H1 (cell line): ENCODE measurements at regions not wholly inside any gene's neighbourhood (a gene's known extent, or its start where the extent isn't known, plus 50 kb on each side); places are given as distances from the start of the nearest gene placed in this dataset.
A peak's percentile ranks its signal among the peaks of the same experiment; 100 is the strongest.

Experiments
- CTCF ChIA-PET: fragments of 300-600 bp; sonication (Branson Sonifier 250); formaldehyde crosslinking; loops from one replicate; lab custom pipeline; 2021; ENCODE audit not compliant: partially characterized antibody; lab: Charles Lee
- POLR2A ChIA-PET: fragments of 300-600 bp; sonication (Branson Sonifier 250); formaldehyde crosslinking; loops from one replicate; lab custom pipeline; 2021; ENCODE audit warnings: inconsistent platforms; ENCODE audit not compliant: partially characterized antibody; lab: Charles Lee
- DNase-seq, 2 experiments: peaks; one replicate each; pipeline versions ENCODE4 v3.0.0 to v3.0.0-alpha.2; 2010 to 2022; ENCODE audit warnings: low spot score in 2 of 2, low read depth in 1 of 2, mixed read lengths in 1 of 2
- FAIRE-seq: peaks from 2 replicates; lab custom pipeline; 2011; peaks lifted over from hg19 to GRCh38; lab: Jason Lieb, UNC
- H2AFZ ChIP-seq: 2 replicates; pipeline ENCODE4 v1.8.1; 2012; ENCODE audit warnings: low read length, inconsistent platforms
- H2AK5ac ChIP-seq: 2 replicates; pipeline ENCODE4 v1.6.1; 2013; ENCODE audit warnings: low read depth, low read length
- H2BK120ac ChIP-seq: replicated peaks from 2 replicates; pipeline ENCODE3; 2013; ENCODE audit warnings: low read depth, low read length, inconsistent platforms
- H2BK12ac ChIP-seq: 2 replicates; pipeline ENCODE4 v1.6.1; 2013; ENCODE audit warnings: low read depth, low read length
- H2BK15ac ChIP-seq: 2 replicates; pipeline ENCODE4 v1.6.1; 2013; ENCODE audit warnings: low read length
- H2BK20ac ChIP-seq: 2 replicates; pipeline ENCODE4 v1.6.1; 2013; ENCODE audit warnings: low read length
- H2BK5ac ChIP-seq: 2 replicates; pipeline ENCODE4 v1.6.1; 2013; ENCODE audit warnings: low read depth, low read length
- H3K14ac ChIP-seq: 2 replicates; pipeline ENCODE4 v1.6.1; 2013; ENCODE audit warnings: inconsistent platforms; ENCODE audit not compliant: insufficient read length
- H3K18ac ChIP-seq: 2 replicates; pipeline ENCODE4 v1.6.1; 2013; ENCODE audit warnings: low read length; ENCODE audit errors: extremely low read depth
- H3K23ac ChIP-seq: 2 replicates; pipeline ENCODE4 v1.6.1; 2013; ENCODE audit warnings: inconsistent platforms; ENCODE audit not compliant: insufficient read length
- H3K23me2 ChIP-seq: 2 replicates; pipeline ENCODE4 v1.6.1; 2013; ENCODE audit warnings: low read depth, low read length
- H3K27ac ChIP-seq: 2 replicates; pipeline ENCODE4 v1.6.1; 2011; ENCODE audit warnings: low read depth, low read length, inconsistent platforms
- H3K27me3 ChIP-seq, 4 experiments: replicated peaks in 1 of 4; 1 replicate in 1 of 4; 2 replicates in 3 of 4; pipeline versions ENCODE4 v1.6.1 to v1.8.1; 2011 to 2013; ENCODE audit warnings: low read length in 3 of 4, mild to moderate bottlenecking in 3 of 4, inconsistent platforms in 2 of 4, mixed read lengths in 2 of 4, moderate library complexity in 1 of 4; ENCODE audit not compliant: control insufficient read depth in 3 of 4, insufficient read depth in 3 of 4; ENCODE audit errors: extremely low read depth in 1 of 4
- H3K36me3 ChIP-seq, 4 experiments: 2 replicates each; pipeline versions ENCODE4 v1.6.1 to v1.8.1; 2011 to 2013; ENCODE audit warnings: mild to moderate bottlenecking in 4 of 4, low read length in 3 of 4, moderate library complexity in 2 of 4, control low read depth in 1 of 4, inconsistent platforms in 1 of 4; ENCODE audit not compliant: insufficient read depth in 4 of 4, control insufficient read depth in 2 of 4
- H3K4ac ChIP-seq: replicated peaks from 2 replicates; pipeline ENCODE3; 2013; ENCODE audit warnings: low read length, low read depth, mixed read lengths, inconsistent platforms; ENCODE audit not compliant: insufficient read length
- H3K4me1 ChIP-seq, 4 experiments: replicated peaks in 1 of 4; 1 replicate in 1 of 4; 2 replicates in 3 of 4; pipeline versions ENCODE4 v1.6.1 to v1.8.1; 2011 to 2013; ENCODE audit warnings: low read length in 3 of 4, inconsistent platforms in 2 of 4, mixed read lengths in 1 of 4; ENCODE audit not compliant: insufficient read depth in 4 of 4, control insufficient read depth in 3 of 4
- H3K4me2 ChIP-seq, 2 experiments: 2 replicates each; pipeline versions ENCODE4 v1.6.1 to v1.8.1; 2011 to 2013; ENCODE audit warnings: low read depth in 2 of 2, low read length in 2 of 2, control low read depth in 1 of 2, inconsistent platforms in 1 of 2, mild to moderate bottlenecking in 1 of 2; ENCODE audit not compliant: insufficient read depth in 1 of 2
- H3K4me3 ChIP-seq, 4 experiments: fragments of 200-600, 300-600 bp in 1 of 4; sonication (generic), shearing (Covaris generic), sonication (Bioruptor Twin) in 1 of 4; 2 replicates each; pipeline versions ENCODE4 v1.5.1 to v1.8.1; 2011 to 2016; ENCODE audit warnings: low read length in 4 of 4, low read depth in 3 of 4, control low read depth in 2 of 4, inconsistent platforms in 2 of 4, mild to moderate bottlenecking in 2 of 4, mixed read lengths in 1 of 4, moderate library complexity in 1 of 4; ENCODE audit not compliant: insufficient read depth in 2 of 4; ENCODE audit errors: extremely low read depth in 1 of 4
- H3K56ac ChIP-seq: replicated peaks from 2 replicates; pipeline ENCODE3; 2013; ENCODE audit warnings: low read depth, mild to moderate bottlenecking, mixed read lengths, low read length, inconsistent platforms; ENCODE audit not compliant: insufficient read length
- H3K79me1 ChIP-seq: 2 replicates; pipeline ENCODE4 v1.6.1; 2013; ENCODE audit warnings: low read depth, low read length, control low read depth
- H3K79me2 ChIP-seq, 2 experiments: 2 replicates each; pipeline versions ENCODE4 v1.6.1 to v1.8.1; 2012 to 2013; ENCODE audit warnings: low read length in 2 of 2, mild to moderate bottlenecking in 2 of 2, inconsistent platforms in 1 of 2; ENCODE audit not compliant: insufficient read depth in 2 of 2, control insufficient read depth in 1 of 2
- H3K9ac ChIP-seq, 4 experiments: replicated peaks in 1 of 4; 1 replicate in 1 of 4; 2 replicates in 3 of 4; pipeline versions ENCODE4 v1.6.1 to v1.8.1; 2011 to 2013; ENCODE audit warnings: low read depth in 3 of 4, low read length in 3 of 4, control low read depth in 2 of 4, mild to moderate bottlenecking in 2 of 4, moderate library complexity in 2 of 4, inconsistent platforms in 1 of 4; ENCODE audit errors: extremely low read depth in 1 of 4
- H3K9me3 ChIP-seq, 2 experiments: 2 replicates each; pipeline versions ENCODE4 v1.6.1 to v1.8.1; 2012 to 2013; ENCODE audit warnings: mild to moderate bottlenecking in 2 of 2, moderate library complexity in 2 of 2, control low read depth in 1 of 2, inconsistent platforms in 1 of 2, low read depth in 1 of 2, low read length in 1 of 2, mixed read lengths in 1 of 2; ENCODE audit not compliant: insufficient read depth in 2 of 2
- H4K20me1 ChIP-seq, 2 experiments: replicated peaks in 1 of 2; 2 replicates each; pipeline versions ENCODE3 to v1.8.1; 2011 to 2013; ENCODE audit warnings: inconsistent platforms in 2 of 2, low read length in 2 of 2, mild to moderate bottlenecking in 1 of 2; ENCODE audit not compliant: insufficient read depth in 2 of 2, control insufficient read depth in 1 of 2
- H4K5ac ChIP-seq: 2 replicates; pipeline ENCODE4 v1.6.1; 2013; ENCODE audit warnings: low read length, low read depth, mixed read lengths, inconsistent platforms; ENCODE audit not compliant: insufficient read length
- H4K8ac ChIP-seq: 2 replicates; pipeline ENCODE4 v1.8.0; 2013; ENCODE audit warnings: mild to moderate bottlenecking, moderate library complexity, low read length, inconsistent platforms; ENCODE audit not compliant: insufficient read depth; ENCODE audit errors: extremely low read depth
- H4K91ac ChIP-seq: replicated peaks from 2 replicates; pipeline ENCODE3; 2013; ENCODE audit warnings: low read length, mixed read lengths, inconsistent platforms; ENCODE audit not compliant: insufficient read length
- CTCF ChIP-seq, 3 experiments: IDR thresholded peaks; 1 replicate in 2 of 3; 2 replicates in 1 of 3; pipeline versions ENCODE4 v1.5.1 to v1.6.1; 2011; ENCODE audit warnings: low read length in 3 of 3, mild to moderate bottlenecking in 3 of 3, inconsistent platforms in 2 of 3, low read depth in 1 of 3, moderate library complexity in 1 of 3; ENCODE audit not compliant: insufficient read depth in 1 of 3; ENCODE audit errors: control extremely low read depth in 1 of 3
- RBBP5 ChIP-seq: IDR thresholded peaks from 2 replicates; pipeline ENCODE4 v1.7.1; 2012; ENCODE audit warnings: low read depth, mild to moderate bottlenecking, inconsistent platforms, low read length, moderate library complexity, borderline replicate concordance
- SIN3A ChIP-seq, 2 experiments: IDR thresholded peaks in 1 of 2; conservative IDR thresholded peaks in 1 of 2; 2 replicates each; pipeline ENCODE4 v1.6.1; 2011 to 2012; ENCODE audit warnings: low read length in 2 of 2, improper control_type of control experiment in 1 of 2, low read depth in 1 of 2, mild to moderate bottlenecking in 1 of 2
- whole genome bisulfite sequencing, 2 experiments: shearing (Covaris generic) in 1 of 2; methylation state at CpG; one replicate each; pipeline versions ENCODE4 v1.1.6 to v1.1.7; 2013 to 2015; ENCODE audit warnings: low lambda C conversion rate in 2 of 2, mixed read lengths in 2 of 2, inconsistent platforms in 1 of 2, low coverage in 1 of 2, missing lambda C conversion rate in 1 of 2; ENCODE audit not compliant: insufficient replicate concordance in 2 of 2, insufficient coverage in 1 of 2, insufficient read length in 1 of 2; ENCODE audit errors: extremely low coverage in 1 of 2, missing lambda C conversion rate in 1 of 2; 5-methylcytosine and 5-hydroxymethylcytosine counted together

GRCh38 chr20:48425321-48425720 is 402.5 kb downstream of the PREX1 start:
- H3K56ac ChIP-seq = no peak overlapping the region
- no peak overlapping the region for H2BK15ac ChIP-seq
- H2AK5ac ChIP-seq = no peak overlapping the region
- POLR2A ChIA-PET = no interaction called here
- no peak overlapping the region for H4K5ac ChIP-seq
- no peaks in the 10 kb centered on the region for H3K4me1 ChIP-seq
- no peak overlapping the region for H3K9ac ChIP-seq
- no peak overlapping the region for H3K4ac ChIP-seq
- H2BK20ac ChIP-seq = no peak overlapping the region
- CTCF ChIA-PET = interaction anchor here (0.8 to 1.4 kb wide), 3 partner anchors 29 to 197 kb away, joined by 3 read pairs; no protein-coding TSS in a partner anchor
- no peak overlapping the region for H2BK5ac ChIP-seq
- H2BK120ac ChIP-seq = no peak overlapping the region
- no peaks in the 10 kb centered on the region for H3K23me2 ChIP-seq
- no peak overlapping the region for H3K18ac ChIP-seq
- H3K27me3 ChIP-seq = no peaks in the 10 kb centered on the region
- no peaks in the 10 kb centered on the region for H4K20me1 ChIP-seq
- H4K8ac ChIP-seq = no peak overlapping the region
- H2AFZ ChIP-seq = 0 out of 2 replicates have a peak overlapping the region, but pooled peaks have one; percentile 58
- H3K79me2 ChIP-seq = no peaks in the 10 kb centered on the region
- TF ChIP-seq SIN3A (conservative IDR thresholded peaks at IDR 0.05 in 1 of 2, IDR thresholded peaks at IDR 0.05 in 1 of 2; ENCODE audit: low read depth in 1 of 2, low read length in 2 of 2) (no peak), RBBP5 (no peak), CTCF (IDR thresholded peaks at IDR 0.05; ENCODE audit: control extremely low read depth in 1 of 3, insufficient read depth in 1 of 3, low read depth in 1 of 3, low read length in 3 of 3) (no peak)
- no peaks in the 10 kb centered on the region for H3K79me1 ChIP-seq
- H2BK12ac ChIP-seq = no peak overlapping the region
- 89% methylated on average over 5 of the region's 5 CpGs; no CpG with 5 or more reads in 1 of the 2 experiments for WGBS, 2 experiments
- H3K4me3 ChIP-seq = no peak overlapping the region
- no peaks in the 10 kb centered on the region for H3K36me3 ChIP-seq
- no peak overlapping the region for H3K23ac ChIP-seq
- no peak overlapping the region for H3K27ac ChIP-seq
- no peak overlapping the region for H4K91ac ChIP-seq
- FAIRE-seq (no peak), DNase-seq (no peak)
- H3K14ac ChIP-seq = no peak overlapping the region
- H3K9me3 ChIP-seq = peaks cover 0 to 6% of the 10 kb centered on the region in 2 experiments; a peak in 1 of 4 replicates
- H3K4me2 ChIP-seq = no peak overlapping the region
